ENCODE measurements at regions not wholly inside any gene's neighbourhood (a gene's known extent, or its start where the extent isn't known, plus 50 kb on each side); places are given as distances from the start of the nearest gene placed in this dataset.

- Histone ChIP-seq H3K4me3 (no peak overlapping the region), H3K36me3 (no peaks in the 10 kb centered on the region), H3K27ac (no peak overlapping the region), H3K9me3 (no peaks in the 10 kb centered on the region), H3K4me1 (ENCODE audit: control insufficient read depth in 1 of 2, low read depth in 2 of 2) (no peaks in the 10 kb centered on the region), H3K27me3 (replicated peaks; ENCODE audit: insufficient read depth) (no peaks in the 10 kb centered on the region)
- ATAC-seq (ENCODE audit: insufficient number of reproducible peaks, low FRiP score, low read depth) (no peak), DNase-seq (ENCODE audit: low spot score) (no peak)
- TF ChIP-seq CTCF (IDR thresholded peaks at IDR 0.05) = no peak
Measured at GRCh38 chr22:23369054-23369685, 188.9 kb downstream of the BCR start.
